HS-27A (cell line): ENCODE measurements at regions not wholly inside any gene's neighbourhood (a gene's known extent, or its start where the extent isn't known, plus 50 kb on each side); places are given as distances from the start of the nearest gene placed in this dataset.

ENCODE experiments used
- DNase-seq: peaks from one replicate; pipeline ENCODE4 v3.0.0-alpha.2; 2012; ENCODE audit warnings: low read depth, missing footprints

DNA sequence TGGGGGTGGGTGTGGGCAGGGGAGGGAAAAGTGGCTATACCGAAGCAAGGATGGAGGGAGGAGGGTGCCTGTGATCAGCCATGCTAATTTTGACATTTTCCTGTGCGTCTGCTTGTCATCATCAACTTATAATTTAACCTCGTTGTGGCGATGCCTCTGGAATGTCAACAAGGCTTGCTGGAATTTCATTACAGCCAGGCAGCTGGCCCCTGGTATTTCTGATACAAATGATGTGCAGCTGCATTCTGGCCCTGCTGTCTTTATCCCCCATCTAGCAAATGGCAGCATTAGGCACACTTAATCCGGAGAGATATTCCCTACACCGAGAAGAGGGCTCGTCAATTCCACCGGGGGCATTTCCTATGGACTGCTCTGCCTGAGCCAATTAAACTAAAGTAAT lies 278.3 kb upstream of the CCL2 start:
- no peak for DNase-seq

DNA sequence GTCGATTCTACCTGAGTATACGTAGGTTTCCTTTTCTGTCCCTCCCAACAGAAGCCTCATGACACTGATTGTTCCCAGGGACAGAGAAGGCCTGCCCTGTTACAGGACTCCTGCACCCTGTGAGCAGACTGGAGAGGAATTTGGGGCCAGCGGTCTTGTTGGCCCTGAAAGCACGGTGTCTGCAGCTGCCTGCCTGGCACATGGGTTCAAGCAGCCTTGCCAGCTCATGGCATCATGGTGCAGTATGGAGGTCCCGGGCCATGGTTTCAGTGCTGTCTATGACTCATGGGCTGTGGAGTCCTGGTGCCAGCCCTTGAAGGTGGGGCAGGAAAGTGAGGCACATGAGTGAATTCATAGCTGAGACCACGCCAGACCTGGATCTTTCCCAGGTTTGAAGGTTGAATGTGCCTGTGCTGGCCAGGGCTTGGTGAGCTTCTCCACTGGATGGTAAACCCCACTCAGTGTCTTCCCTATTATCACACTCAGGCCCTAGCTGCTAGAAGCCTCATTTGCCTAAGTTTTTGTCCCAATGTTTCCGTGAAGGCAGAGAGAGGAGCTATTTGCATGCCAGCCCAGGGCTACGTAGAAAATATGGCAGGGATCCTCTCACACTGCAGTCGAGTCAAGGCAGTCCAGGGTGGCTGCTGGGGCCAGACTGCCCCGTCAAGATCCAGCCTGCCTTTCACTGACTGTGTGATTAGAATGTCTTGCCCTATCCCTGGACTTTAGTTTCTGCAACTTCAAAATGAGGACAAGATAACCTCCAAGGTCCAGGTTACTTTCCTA lies 277.2 kb upstream of the CCL2 start:
- DNase-seq: no peak

DNA sequence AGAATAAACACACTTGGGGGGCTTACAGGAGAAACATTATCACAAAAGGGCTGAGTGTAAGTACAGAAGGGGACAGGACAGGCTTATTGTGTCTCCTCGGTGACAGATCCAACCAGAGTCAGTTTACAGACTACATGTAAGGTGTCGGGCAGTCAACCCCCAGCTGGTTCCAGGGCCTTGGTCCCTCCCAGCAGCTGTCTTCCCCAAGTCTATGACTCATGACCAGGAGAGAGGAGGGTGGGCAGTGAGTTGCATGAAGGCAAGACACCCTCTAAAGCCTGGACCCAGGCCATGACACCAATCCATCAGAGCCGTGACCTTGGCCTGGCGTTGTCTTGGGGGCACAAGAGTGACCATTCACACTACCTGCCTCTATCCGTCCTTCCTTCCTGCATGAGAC lies 276.2 kb upstream of the CCL2 start:
- no peak for DNase-seq

DNA sequence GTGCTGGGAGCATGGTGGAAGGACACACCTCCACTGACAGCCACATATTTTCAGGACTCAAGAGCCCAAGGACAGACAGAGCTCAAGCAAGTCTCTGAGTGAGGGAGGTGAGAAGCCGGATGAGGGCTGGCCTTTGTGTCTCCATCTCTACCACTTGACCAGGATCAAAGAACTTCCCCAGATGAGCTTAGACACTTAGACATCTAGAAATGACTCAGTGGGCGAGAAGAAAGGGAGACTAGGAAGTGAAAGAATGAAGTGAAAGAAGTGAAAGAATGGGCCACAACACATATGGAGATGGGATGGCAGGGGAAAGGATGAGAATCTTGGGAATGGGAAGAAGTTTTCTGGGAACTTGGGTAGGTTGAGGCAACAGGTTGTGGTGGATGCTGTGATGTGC lies 274.9 kb upstream of the CCL2 start:
- no peak for DNase-seq

DNA sequence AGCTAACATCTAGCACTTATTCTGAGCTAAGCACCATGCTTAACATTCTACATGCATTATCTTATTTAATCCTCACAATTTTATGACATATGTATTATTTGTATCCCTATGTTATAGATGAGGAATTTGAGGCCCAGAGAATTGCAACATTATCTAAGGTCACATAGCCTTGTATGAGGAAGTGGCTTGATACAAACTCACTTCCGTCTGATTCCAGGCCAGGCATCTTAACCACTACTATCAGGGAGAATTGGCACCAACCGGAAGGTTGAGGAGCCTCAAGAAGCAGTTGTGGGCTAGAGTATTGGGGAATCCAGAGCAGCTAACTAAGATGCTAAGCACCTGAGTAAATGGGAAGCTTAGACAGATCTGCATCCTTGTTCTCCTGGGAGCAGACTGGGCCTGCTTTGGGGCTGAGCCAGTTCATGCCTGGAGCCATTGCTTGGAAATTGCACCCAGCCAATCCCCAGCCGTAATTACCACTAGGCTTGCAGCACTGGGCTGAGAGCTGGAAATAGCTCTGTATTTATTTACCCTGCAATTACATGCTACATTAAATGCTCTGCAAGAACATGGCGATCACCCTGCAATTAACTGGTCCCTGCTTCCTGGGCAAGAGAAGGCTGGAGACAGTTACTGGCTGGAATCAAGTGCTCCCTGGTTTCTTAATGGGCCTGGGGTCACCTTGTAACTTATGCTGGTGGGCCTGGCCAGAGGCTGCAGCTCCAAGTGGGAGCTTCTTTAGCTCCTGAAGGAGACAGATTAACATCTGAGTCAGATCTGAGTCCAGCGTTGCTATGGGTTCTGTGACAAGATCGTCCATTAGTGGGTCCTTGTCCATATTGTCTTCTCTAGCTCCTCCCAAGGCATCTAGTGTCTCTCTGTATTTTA lies 273.1 kb upstream of the CCL2 start:
- no peak for DNase-seq

DNA sequence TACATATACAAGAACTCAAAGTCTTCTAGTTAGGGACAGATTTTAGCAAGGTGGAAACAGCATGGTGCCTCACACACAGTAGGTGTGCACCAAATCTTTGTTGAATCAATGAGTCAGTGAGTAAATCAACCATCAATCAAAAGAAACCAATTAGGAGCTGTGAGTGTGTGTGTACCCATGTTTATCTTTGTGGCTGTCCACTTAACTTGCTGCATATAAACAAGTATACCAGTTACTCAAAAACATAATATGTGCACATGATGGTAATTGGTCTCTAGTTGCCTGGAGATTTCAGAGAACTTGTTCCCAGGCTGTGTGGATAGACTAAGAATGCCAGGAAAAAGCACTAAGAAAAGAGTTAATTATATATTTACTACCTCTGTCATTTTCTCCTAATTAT lies 272.2 kb upstream of the CCL2 start:
- DNase-seq: no peak

DNA sequence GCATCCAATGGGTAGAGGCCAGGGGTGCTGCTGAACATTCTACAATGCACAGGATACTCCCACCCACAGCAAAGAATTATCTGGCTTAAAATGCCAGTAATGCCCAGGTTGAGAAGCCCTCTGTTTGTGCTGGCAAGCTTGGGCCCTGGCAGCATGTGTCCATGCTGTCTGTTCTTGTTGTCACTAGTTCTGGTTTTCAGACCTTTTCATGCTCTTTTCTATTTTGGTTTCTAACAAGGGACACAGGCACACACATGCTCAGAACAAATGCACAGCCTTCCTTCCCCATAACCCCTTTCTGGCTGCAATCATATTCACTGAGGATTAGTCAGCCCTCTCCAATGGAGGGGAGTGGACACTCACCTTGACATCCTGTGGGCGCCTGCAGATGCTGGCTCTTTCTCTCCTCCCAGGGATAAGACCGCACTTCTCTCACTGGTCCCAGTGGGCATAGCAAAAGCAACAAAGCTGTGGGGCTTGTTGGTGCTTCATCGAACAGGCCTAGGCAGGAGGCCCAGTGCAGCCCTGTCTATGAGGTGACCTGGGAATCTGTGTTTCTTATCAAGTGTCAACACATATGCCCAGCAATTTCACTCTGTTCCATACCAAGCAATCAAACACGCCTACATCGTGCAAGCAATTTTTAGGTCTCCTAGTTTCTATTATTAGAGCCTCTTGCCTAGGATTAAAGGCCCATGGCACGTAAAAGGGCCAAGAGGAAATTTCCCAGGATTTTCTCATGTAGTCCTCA lies 271.1 kb upstream of the CCL2 start:
- DNase-seq: no peak

DNA sequence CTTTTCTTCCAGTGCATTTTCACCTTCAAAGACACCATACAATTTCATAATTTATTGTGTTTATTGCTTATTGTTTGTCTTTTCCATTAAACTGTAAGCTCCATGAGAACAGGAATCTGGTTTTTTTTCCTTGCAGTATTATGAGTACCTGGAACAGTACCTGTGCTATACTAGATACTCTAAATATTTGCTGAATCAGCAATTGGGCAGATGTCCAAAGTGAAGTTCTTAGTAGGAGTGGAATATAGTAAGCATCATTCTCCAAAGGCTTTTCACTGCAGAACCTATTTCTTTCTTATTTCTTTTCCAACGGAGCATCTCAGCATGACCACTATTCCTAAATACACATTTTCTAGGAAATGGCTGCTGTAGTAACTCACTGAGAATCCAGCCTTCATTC lies 269.0 kb upstream of the CCL2 start:
- no peak for DNase-seq

DNA sequence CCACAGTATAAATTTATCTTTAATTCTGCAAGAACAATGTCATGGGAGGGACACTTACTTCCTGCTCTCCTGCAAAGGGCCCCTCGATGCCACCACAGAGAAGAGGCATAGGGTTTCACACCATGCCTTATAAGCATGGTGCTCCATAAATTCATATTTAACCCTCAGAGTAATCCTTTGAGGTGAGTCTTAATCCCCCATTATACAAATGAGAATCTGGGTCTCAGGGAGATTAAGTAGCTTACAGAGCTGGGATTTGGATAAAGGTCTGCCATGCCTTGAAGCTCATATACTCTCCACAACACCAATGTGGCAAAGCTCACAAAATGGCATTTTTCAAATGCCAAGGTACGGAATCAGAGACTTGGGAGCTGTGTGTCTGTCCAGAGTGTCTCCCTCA lies 268.5 kb upstream of the CCL2 start:
- no peak for DNase-seq

DNA sequence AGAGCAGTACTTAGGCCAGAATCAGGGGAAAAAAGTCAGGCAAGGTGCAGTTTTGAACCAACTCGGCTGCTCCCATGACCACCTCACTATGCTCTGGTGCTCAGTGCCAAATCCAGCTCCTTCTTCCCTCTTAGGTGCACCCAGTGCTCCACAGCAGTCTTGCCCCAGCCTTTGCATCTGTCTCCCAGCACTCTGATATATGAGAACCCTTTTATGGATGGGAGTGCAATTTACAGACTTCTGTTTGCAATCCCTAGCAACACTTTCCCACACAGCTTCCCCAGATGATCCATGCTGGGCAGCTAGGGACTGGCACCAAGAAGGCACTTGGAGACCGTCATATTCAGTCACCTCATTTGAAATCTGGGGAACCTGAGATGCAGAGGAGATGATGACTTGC lies 267.9 kb upstream of the CCL2 start:
- DNase-seq: no peak

DNA sequence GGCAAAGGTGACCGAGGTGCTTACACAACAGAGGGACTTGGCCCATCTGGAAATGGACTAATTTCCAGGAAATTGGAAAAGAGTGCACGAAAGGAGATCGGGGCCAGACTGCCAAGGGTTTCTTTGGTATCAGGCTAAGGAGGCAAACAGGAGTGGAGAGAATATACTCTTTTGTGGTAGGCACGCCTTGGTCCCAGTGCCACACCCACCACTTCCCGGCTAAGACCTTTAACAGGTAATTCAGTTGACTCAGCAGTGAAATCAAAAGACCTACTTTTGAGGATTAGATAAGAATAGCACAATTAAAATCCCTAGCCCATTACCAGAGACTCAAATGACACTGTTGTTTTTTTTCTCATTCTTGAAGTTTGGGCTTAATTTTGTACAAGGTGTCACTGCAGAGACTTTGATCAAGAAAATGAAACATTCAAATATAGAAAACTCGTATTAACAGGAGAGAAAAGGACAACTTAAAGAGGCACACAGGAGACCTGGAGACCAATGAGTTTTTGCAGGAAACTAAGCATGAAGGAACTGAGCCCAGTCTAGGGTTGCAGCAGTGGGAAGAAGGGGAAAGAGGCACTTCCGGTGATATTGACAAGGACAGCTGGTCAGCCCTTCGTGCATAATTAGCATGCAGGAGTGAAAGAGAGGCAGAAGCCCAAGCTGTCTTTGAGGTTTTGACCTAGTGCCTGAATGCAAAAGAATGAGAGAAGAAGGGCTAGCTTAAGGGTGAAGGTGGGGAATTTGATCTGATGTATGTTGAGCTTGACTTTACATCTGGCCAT lies 265.5 kb upstream of the CCL2 start:
- DNase-seq: no peak

DNA sequence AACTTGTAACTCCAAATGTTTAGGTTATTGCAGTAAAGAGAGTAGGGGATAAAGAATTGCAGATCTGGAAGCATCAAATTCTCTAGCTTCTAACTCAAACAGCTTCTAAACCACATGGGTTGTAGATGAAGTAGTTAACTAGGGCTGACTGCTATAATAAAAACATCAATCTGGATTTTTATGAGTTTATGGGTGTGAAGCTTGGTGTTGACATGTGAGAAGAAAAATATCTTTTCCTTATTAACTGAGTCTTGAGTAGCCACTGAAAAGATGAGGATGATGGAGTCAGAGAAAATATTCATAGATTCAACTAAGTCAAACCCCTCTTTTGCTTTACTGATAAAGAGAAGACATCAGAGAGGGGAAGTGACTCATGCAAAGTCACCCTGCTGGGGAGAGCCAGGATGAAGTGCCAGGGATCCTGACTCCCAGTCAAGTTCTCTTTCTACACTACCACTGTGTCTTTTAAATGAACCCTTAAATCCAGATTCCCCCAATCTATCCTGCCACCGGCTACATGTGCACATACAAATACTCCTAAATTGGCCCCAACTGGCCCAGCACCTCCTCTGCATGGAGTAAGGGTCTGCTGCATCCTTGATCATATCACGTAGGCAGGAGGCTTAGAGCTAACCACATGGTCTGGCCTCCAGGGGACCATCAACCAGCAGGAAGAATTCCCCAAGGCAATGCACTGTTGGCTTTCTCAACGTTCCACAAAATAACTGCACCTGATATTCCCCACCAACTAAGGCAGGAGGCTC lies 264.0 kb upstream of the CCL2 start:
- DNase-seq: no peak

DNA sequence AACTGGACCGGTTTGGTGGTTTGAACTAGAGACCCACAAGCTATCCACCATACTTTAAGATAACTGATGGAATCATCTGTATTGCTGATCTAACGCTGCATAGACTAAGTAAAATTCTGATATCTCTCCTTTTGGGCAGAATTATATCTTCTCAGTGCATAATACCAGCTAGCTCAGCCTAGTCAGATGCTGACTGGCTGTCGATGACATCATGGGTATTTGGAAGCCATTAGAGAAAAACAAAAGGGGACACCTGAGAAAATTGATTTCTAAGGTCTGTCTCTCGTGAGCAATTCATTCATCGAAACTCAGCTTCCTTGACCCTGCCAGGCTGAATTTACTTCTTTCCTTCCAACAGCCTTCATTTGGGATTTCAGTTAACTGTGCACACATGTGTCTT lies 263.0 kb upstream of the CCL2 start:
- no peak for DNase-seq

DNA sequence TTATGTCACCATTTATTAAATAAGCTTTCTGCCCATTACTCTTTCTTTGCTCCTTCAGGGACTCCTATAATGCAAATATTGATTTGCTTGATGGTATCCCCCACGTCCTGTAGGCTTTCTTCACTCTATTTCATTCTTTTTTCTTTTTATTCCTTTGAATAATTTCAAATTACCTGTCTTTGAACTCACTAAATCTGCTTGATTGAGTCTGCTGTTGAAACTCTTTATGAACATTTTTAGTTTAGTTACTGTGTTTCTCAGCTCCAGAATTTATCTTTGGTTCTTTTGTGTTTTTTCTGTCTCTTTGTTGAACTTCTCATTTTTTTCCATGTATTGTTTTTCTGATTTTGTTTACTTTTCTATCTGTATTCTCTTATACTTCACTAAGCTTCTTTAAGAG lies 254.4 kb upstream of the CCL2 start:
- no peak for DNase-seq

DNA sequence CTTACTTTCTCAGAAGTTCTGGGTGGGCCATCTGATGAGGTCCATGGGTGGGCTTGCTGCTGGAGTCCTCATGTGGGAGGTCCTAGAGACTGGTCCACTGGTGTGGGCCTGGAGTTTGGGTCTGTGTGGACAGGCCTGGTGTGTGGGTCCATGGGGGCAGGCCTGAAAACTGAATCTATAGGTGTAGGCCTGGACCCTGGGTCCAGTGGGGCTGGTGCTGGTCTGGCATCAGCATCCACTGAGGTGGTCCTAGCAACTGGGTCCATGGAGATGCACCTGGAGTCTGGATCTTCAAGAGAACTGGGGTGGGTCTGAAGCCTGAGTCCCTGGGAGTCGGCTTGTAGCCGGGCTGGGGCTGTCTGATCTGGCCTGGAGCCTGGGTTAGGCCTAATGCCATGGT lies 253.8 kb upstream of the CCL2 start:
- DNase-seq: no peak

DNA sequence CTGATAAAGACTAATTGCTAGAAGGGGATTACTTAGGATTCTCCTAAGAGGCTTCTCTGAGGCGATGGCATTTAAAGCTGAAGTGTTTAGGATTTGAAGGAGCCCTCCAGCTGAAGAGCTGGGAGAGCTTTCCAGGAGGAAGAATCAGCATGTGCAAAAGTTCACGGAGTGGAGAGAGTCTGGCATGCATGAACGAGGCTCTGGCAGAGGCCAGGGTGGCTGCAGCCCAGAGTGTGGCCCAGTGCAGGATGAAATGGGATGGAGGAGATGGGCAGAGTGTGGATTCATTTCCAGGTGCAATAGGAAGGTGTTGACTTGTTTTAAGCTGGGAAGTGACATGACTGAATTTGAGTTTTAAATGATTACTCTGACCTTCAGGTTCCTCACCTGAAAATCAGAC lies 249.0 kb upstream of the CCL2 start:
- no peak for DNase-seq

DNA sequence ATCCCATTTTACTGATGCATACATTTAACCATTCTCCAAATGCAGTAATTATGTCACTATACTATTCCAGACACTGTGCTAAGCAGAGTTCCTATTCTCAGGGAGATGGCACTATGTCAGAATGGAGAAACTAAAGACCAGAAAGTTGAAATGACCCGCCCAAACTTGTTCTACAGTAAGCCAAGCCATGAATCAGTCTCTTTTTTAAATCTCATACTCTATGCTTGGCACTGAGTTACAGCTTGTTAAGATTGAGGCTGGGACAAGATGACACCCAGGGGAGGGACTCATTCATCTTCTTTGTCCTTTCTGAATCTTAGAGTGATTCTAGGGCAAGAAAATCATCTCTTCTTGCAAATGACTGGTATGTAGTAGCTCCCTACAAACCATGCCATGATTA lies 247.0 kb upstream of the CCL2 start:
- DNase-seq: no peak

DNA sequence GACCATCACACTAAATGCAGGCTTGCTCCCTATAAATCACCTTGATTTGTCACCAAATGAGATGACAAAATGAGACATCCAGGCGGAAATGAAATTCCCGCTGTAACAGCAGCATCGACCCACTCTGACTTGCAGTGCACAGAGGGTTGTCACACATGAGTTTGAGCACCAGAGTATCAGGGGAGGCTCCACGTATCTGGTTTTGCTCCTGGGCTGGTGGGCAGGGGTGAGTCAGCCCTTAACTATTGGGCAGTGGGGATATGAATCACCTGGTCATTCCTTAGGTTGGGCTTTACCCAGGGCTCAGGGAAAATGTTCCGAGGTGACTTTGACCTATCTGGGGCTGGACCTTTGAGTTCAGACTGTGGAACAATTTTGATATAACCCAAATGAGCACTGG lies 245.2 kb upstream of the CCL2 start:
- no peak for DNase-seq

DNA sequence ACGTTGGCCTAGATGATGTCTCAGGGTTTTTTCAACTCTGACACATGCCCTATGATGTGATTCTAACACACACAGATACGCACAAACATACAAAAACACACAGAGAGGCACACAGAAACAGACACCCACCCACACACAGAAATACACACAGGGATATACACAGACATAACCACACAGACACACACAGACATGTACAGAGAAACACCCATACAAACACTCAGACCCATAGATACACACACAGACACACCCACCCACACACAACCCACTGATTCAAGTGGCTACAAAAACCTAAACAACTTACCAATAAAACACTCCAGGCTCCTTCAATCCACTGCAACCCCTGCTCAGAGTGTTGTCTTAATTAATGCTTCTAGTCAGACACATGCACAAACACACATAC lies 244.6 kb upstream of the CCL2 start:
- DNase-seq: no peak

DNA sequence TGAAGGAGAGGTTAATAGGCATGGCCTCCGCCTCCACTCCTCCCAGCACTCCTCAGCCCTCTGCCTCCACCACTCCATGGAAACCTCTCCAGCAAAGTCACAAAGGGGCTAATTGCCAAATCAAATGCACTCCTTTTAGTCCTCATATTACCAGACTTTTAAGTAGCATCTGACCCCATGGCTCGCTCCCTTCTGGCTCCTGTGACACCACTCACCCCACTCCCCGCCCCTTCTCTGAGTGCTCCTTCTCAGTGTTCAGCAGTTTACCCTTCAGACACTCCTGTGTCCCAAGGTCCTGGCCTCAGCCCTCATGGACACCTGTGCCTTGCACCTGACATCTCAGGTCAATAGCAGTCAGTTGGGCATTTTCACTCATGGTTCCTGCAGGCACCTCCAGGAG lies 243.5 kb upstream of the CCL2 start:
- DNase-seq: no peak

DNA sequence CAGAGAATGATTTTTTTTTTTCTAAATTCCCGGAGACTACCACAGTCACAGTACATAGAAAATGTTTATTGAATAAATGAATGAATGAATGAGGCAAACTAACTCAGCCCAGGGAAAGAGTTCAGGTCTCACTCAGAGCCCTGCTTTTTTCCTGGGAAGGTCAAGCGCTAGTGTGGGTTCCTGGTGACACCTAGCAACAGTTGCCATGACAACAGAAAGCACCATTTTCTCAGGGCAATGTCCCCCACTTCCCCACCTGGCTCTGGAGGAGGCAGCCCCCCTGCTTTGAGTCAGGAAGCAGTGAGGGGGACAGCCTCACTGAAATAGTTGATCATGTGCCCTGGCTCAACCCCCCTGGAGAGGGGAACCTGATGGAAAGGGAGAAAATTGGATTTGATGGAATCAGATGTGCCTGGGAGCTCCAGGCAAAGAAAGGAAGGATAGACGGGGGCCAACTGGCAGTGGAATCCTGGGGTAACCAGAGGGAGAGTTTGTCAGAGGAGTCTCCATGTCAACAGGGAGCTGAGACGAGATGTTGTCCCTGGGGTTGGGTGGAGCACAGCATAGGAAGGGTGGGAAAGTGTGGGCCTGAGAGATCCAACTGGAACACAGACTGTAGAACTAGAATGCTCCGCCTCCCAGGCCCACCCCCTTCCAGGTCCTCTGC lies 242.2 kb upstream of the CCL2 start:
- no peak for DNase-seq
